ENCODE measurements at regions not wholly inside any gene's neighbourhood (a gene's known extent, or its start where the extent isn't known, plus 50 kb on each side); places are given as distances from the start of the nearest gene placed in this dataset.

DNA sequence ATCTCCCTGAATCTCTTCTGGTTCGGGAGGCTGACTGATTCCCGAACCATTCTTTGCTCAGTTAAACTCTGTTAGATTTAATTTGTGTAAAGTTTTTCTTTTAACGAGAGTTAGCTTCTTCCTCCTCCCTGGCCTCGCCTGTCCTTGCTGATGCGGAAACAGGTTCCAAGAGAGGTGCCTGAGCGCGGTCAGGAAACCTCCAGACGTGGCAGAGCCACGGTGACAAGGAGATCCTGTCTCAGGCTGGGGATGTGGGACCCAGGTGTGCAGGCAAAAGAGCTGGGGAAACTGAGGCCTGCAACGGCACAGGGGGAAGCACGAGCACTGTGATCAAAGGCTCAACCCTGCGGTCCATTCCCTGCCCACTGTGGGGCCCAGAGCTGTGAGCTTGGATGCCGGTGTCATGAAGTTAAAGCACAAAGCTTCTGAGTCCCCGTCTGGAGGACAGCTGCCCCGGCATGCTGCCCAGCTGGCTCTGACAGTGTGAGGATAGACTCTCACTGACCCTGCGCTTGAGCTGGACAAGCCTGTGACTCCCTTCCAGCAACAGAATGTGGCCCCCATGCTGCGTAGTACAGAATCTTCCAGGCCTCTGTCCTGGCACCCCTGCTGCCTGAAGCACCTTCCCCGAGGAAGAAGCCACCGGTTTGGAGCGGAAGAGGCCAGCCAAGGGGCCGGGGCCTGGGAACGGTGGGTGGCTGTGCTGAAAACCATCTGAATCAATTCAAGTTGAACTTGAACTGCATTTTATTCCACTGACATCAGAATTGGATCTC, 960.6 kb downstream of the BRD1 start:
- intact Hi-C loops (cut with micrococcal nuclease; ENCODE audit: unreplicated experiment), result no loop called here

GRCh38 chr22:48864748-48865147, 962.9 kb downstream of the BRD1 start:
- intact Hi-C loops (cut with micrococcal nuclease; ENCODE audit: unreplicated experiment) (no loop called here), in situ Hi-C loops (cut with HindIII; ENCODE audit: extremely low pct_ligation_motif_present, low pct_unique_long_range_greater_than_20kb) (no loop called here)
- H3K27me3 ChIP-seq (ENCODE audit: control insufficient read depth in 1 of 2, insufficient read depth in 2 of 2, low read length in 2 of 2), result peaks cover 5 to 43% of the 10 kb centered on the region in 2 experiments; a peak in 4 of 5 replicates
- no peaks in the 10 kb centered on the region for H3K9me3 ChIP-seq (ENCODE audit: low read length)
- no peaks in the 10 kb centered on the region for H3K79me2 ChIP-seq (ENCODE audit: insufficient read depth, low read length)
- no peaks in the 10 kb centered on the region for H3K36me3 ChIP-seq (replicated peaks in 1 of 2; ENCODE audit: control insufficient read depth in 1 of 2, insufficient read depth in 2 of 2, low read length in 2 of 2)
- DNase-seq (ENCODE audit: low spot score), result no peak
- H3K27ac ChIP-seq (ENCODE audit: extremely low read length, insufficient read depth, low read length), result no peak overlapping the region
- H3K4me1 ChIP-seq (ENCODE audit: insufficient read depth, low read length), result peaks cover 8% of the 10 kb centered on the region; the same call in 1 of the 2 replicates
- H3K4me3 ChIP-seq (replicated peaks in 1 of 3; ENCODE audit: insufficient read depth in 1 of 3, low read depth in 2 of 3, low read length in 3 of 3), result no peak overlapping the region
- H3K4me2 ChIP-seq (ENCODE audit: low read depth, low read length), result no peak overlapping the region
- H2AFZ ChIP-seq (ENCODE audit: low read length), result no peak overlapping the region
- no TSS peak for BruUV-seq (replicated peaks)
- 40% methylated on average over 9 of the region's 10 CpGs for WGBS (ENCODE audit: low lambda C conversion rate)
- no peak for FAIRE-seq
- POLR2A ChIA-PET, result no interaction called here
- no peak overlapping the region for H3K9ac ChIP-seq (ENCODE audit: insufficient read depth, low read depth, low read length)
- no peaks in the 10 kb centered on the region for H4K20me1 ChIP-seq (ENCODE audit: insufficient read depth, low read length)
- ATAC-seq, result no peak
- CTCF ChIA-PET (ENCODE audit: low intra/inter-chr PET ratio, low total read pairs), result no interaction called here
- TF ChIP-seq ZNF570 (CRISPR knock-in tag; IDR thresholded peaks at IDR 0.05; ENCODE audit: borderline replicate concordance) (no peak), ZNF17 (CRISPR knock-in tag; IDR thresholded peaks at IDR 0.05) (no peak), DMAP1 (CRISPR knock-in tag; IDR thresholded peaks at IDR 0.05) (no peak), MAFF (IDR thresholded peaks at IDR 0.05; ENCODE audit: low read depth, low read length) (no peak), CCDC6 (CRISPR knock-in tag; IDR thresholded peaks at IDR 0.05) (no peak), ZNF672 (CRISPR knock-in tag; IDR thresholded peaks at IDR 0.05) (no peak), RXRA (CRISPR knock-in tag; IDR thresholded peaks at IDR 0.05) (no peak), BATF2 (CRISPR knock-in tag; IDR thresholded peaks at IDR 0.05) (no peak), FOXP1 (IDR thresholded peaks at IDR 0.05) (no peak), FOXP1 (CRISPR knock-in tag; IDR thresholded peaks at IDR 0.05) (no peak), RERE (CRISPR knock-in tag; IDR thresholded peaks at IDR 0.05; ENCODE audit: low read depth) (no peak)

More for the DNA sequence above, 960.6 kb downstream of the BRD1 start:
- no peak for TF ChIP-seq ZBTB3 (CRISPR knock-in tag; IDR thresholded peaks at IDR 0.05; ENCODE audit: borderline replicate concordance, low read depth)
- no peak for TF ChIP-seq RBAK (CRISPR knock-in tag; IDR thresholded peaks at IDR 0.05)
- TF ChIP-seq ZFP37 (CRISPR knock-in tag; IDR thresholded peaks at IDR 0.05; ENCODE audit: borderline replicate concordance), result no peak
- peaks cover 8% of the 10 kb centered on the region; the same call in 1 of the 2 replicates for H3K4me1 ChIP-seq (ENCODE audit: insufficient read depth, low read length)
- no peaks in the 10 kb centered on the region for H4K20me1 ChIP-seq (ENCODE audit: insufficient read depth, low read length)
- H3K36me3 ChIP-seq (replicated peaks in 1 of 2; ENCODE audit: control insufficient read depth in 1 of 2, insufficient read depth in 2 of 2, low read length in 2 of 2), result no peaks in the 10 kb centered on the region
- ChIA-PET CTCF (ENCODE audit: low intra/inter-chr PET ratio, low total read pairs) (no interaction called here), POLR2A (no interaction called here)
- in situ Hi-C loops (cut with HindIII; ENCODE audit: extremely low pct_ligation_motif_present, low pct_unique_long_range_greater_than_20kb), result no loop called here
- no peaks in the 10 kb centered on the region for H3K9me3 ChIP-seq (ENCODE audit: low read length)
- no peak overlapping the region for H3K4me3 ChIP-seq (replicated peaks in 1 of 3; ENCODE audit: insufficient read depth in 1 of 3, low read depth in 2 of 3, low read length in 3 of 3)
- H3K4me2 ChIP-seq (ENCODE audit: low read depth, low read length), result no peak overlapping the region
- ATAC-seq (no peak), FAIRE-seq (no peak), DNase-seq (ENCODE audit: low spot score) (no peak)
- no peak overlapping the region for H2AFZ ChIP-seq (ENCODE audit: low read length)
- H3K27ac ChIP-seq (ENCODE audit: extremely low read length, insufficient read depth, low read length), result no peak overlapping the region
- peaks cover 5 to 47% of the 10 kb centered on the region in 2 experiments; a peak in 3 of 5 replicates for H3K27me3 ChIP-seq (ENCODE audit: control insufficient read depth in 1 of 2, insufficient read depth in 2 of 2, low read length in 2 of 2)
- WGBS (ENCODE audit: low lambda C conversion rate), result 40% methylated on average over 18 of the region's 22 CpGs
- H3K9ac ChIP-seq (ENCODE audit: insufficient read depth, low read depth, low read length), result no peak overlapping the region
- H3K79me2 ChIP-seq (ENCODE audit: insufficient read depth, low read length), result no peaks in the 10 kb centered on the region
- no TSS peak for BruUV-seq (replicated peaks)

Measured in HepG2 (cell line).